ENCODE measurements at regions not wholly inside any gene's neighbourhood (a gene's known extent, or its start where the extent isn't known, plus 50 kb on each side); places are given as distances from the start of the nearest gene placed in this dataset.

DNA sequence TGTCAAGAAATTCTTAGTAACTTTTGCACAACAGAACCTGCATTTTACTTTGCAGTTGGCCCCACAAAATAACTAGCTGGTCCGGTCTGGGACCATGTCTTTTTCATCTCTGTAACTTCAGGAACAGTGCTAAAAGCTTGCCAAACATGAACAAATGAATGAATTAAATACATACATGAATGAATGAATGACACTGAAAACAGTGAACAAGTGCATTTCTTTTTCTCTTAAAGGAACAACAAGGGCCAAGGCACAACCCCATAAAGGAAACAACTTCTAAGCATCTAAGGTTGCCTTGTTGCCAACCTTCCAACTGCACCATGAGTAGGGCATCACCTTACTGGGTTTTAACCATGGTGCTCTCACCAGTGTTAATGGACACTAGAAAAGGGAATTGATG is 534.4 kb upstream of the PKN2 start:
- DNase-seq (ENCODE audit: insufficient read length, low spot score) (no peak), FAIRE-seq (no peak)
- TF ChIP-seq PAX5 (IDR thresholded peaks at IDR 0.05; ENCODE audit: insufficient read depth, low read length, severe bottlenecking) = no peak
- no peak for TF ChIP-seq TAF1 (IDR thresholded peaks at IDR 0.05; ENCODE audit: low read depth, low read length)
- TF ChIP-seq POLR2AphosphoS5 (IDR thresholded peaks at IDR 0.05; ENCODE audit: low read depth, low read length) = no peak
- TF ChIP-seq POLR2A (IDR thresholded peaks at IDR 0.05; ENCODE audit: low read depth, low read length) = no peak
- TF ChIP-seq SPI1 (IDR thresholded peaks at IDR 0.05; ENCODE audit: low read depth, low read length) = no peak
- no peak for TF ChIP-seq POU2F2 (IDR thresholded peaks at IDR 0.05; ENCODE audit: low read depth, low read length)

DNA sequence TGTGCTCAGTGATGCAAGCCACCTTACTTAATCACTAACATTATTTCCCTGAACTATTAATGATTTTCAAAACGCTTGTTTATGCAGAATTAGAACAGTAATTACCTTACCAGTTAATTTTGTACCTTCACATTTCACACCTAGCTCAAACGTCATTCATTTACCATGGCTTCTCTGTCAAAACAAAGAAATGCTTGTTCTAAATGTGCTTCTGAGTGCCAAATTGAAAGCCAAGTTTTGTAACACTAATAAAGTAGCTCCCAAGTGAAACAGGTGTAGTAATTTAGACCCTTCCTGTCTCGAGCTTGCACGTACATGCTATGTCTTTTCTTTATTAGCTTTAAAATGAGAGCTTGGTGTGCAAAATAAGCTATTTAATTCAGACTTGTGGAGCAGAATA is 533.7 kb upstream of the PKN2 start:
- FAIRE-seq (no peak), DNase-seq (ENCODE audit: insufficient read length, low spot score) (no peak)
- TF ChIP-seq TAF1 (IDR thresholded peaks at IDR 0.05; ENCODE audit: low read depth, low read length) = no peak
- TF ChIP-seq SPI1 (IDR thresholded peaks at IDR 0.05; ENCODE audit: low read depth, low read length) = no peak
- TF ChIP-seq POLR2AphosphoS5 (IDR thresholded peaks at IDR 0.05; ENCODE audit: low read depth, low read length) = no peak
- TF ChIP-seq PAX5 (IDR thresholded peaks at IDR 0.05; ENCODE audit: insufficient read depth, low read length, severe bottlenecking) = no peak
- no peak for TF ChIP-seq POU2F2 (IDR thresholded peaks at IDR 0.05; ENCODE audit: low read depth, low read length)
- no peak for TF ChIP-seq POLR2A (IDR thresholded peaks at IDR 0.05; ENCODE audit: low read depth, low read length)

GRCh38 chr1:88163187-88163586 is 520.9 kb upstream of the PKN2 start:
- FAIRE-seq (no peak), DNase-seq (ENCODE audit: insufficient read length, low spot score) (no peak)
- no peak for TF ChIP-seq POLR2A (IDR thresholded peaks at IDR 0.05; ENCODE audit: low read depth, low read length)
- TF ChIP-seq POLR2AphosphoS5 (IDR thresholded peaks at IDR 0.05; ENCODE audit: low read depth, low read length) = no peak
- TF ChIP-seq POU2F2 (IDR thresholded peaks at IDR 0.05; ENCODE audit: low read depth, low read length) = no peak
- no peak for TF ChIP-seq SPI1 (IDR thresholded peaks at IDR 0.05; ENCODE audit: low read depth, low read length)
- TF ChIP-seq TAF1 (IDR thresholded peaks at IDR 0.05; ENCODE audit: low read depth, low read length) = no peak
- TF ChIP-seq PAX5 (IDR thresholded peaks at IDR 0.05; ENCODE audit: insufficient read depth, low read length, severe bottlenecking) = no peak

DNA sequence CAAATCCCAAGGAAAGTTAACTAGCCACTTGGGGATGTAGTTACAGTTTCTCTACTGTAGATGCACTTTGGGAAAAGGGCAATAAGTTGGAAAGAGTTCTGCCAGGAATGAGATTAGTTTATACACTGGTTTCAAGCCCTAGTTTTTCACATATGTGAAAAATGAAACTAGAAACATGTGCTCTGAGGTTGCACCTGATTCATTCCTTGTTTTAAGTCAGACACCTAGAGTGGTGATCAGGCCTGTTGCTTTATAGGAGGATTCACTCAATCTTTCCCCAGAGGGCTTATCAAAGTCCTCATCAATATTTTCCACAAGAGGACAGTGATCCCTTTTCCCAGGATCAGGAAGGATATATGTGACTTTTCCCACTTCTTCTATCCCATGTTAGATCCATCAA is 515.9 kb upstream of the PKN2 start:
- FAIRE-seq (no peak), DNase-seq (ENCODE audit: insufficient read length, low spot score) (no peak)
- TF ChIP-seq SPI1 (IDR thresholded peaks at IDR 0.05; ENCODE audit: low read depth, low read length) = no peak

DNA sequence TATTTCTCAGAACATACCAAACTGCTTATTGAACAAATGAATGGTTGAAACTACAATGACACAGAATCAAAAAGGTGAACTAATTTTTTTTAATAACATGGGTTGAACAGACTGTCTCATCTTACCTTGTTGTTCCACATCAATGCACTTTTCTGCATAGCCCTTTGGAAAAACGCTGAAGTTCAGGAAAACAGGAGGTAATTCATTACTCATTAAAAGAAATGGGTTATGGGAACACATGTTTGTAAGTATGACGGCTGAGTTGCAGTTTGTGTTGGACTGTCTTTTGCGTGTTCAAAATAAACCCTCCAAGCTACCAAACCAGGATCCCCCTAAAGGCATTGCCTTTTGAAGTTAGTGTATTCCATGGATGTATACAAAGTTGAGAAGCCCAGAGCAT is 514.9 kb upstream of the PKN2 start:
- no peak for FAIRE-seq

DNA sequence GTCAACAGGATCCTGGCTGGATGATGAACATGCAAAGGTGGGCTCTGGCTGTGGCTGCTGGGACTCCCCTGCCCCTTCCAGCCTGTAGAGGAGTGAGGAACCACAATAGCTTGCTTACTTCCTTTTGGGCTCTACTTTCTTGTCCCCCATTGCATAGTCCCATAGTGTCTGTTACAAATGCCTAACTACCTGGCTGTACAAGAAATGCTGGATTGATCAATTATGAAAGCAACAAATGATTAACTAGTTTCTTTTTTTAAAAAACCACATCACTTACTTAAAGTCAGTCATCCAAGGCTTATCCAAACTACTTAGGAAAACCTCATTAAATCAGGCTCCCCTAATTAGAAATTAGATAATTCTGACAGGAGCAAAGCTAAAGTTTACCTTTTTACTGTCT is 514.1 kb upstream of the PKN2 start:
- DNase-seq (ENCODE audit: insufficient read length, low spot score) (no peak), FAIRE-seq (no peak)
- TF ChIP-seq TAF1 (IDR thresholded peaks at IDR 0.05; ENCODE audit: low read depth, low read length) = no peak

More for the DNA sequence above, 514.9 kb upstream of the PKN2 start:
- DNase-seq (ENCODE audit: insufficient read length, low spot score) = no peak
- TF ChIP-seq PAX5 (IDR thresholded peaks at IDR 0.05; ENCODE audit: insufficient read depth, low read length, severe bottlenecking) (no peak), POLR2AphosphoS5 (IDR thresholded peaks at IDR 0.05; ENCODE audit: low read depth, low read length) (no peak), POU2F2 (IDR thresholded peaks at IDR 0.05; ENCODE audit: low read depth, low read length) (no peak), POLR2A (IDR thresholded peaks at IDR 0.05; ENCODE audit: low read depth, low read length) (no peak), SPI1 (IDR thresholded peaks at IDR 0.05; ENCODE audit: low read depth, low read length) (no peak), TAF1 (IDR thresholded peaks at IDR 0.05; ENCODE audit: low read depth, low read length) (no peak)

GRCh38 chr1:88175120-88175630 is 508.9 kb upstream of the PKN2 start:
- no peak for TF ChIP-seq PAX5 (IDR thresholded peaks at IDR 0.05; ENCODE audit: insufficient read depth, low read length, severe bottlenecking)
- TF ChIP-seq POLR2AphosphoS5 (IDR thresholded peaks at IDR 0.05; ENCODE audit: low read depth, low read length) = no peak
- TF ChIP-seq SPI1 (IDR thresholded peaks at IDR 0.05; ENCODE audit: low read depth, low read length) = no peak
- no peak for TF ChIP-seq TAF1 (IDR thresholded peaks at IDR 0.05; ENCODE audit: low read depth, low read length)
- no peak for TF ChIP-seq POLR2A (IDR thresholded peaks at IDR 0.05; ENCODE audit: low read depth, low read length)
- no peak for TF ChIP-seq POU2F2 (IDR thresholded peaks at IDR 0.05; ENCODE audit: low read depth, low read length)
- FAIRE-seq = no peak
- DNase-seq (ENCODE audit: insufficient read length, low spot score) = no peak

DNA sequence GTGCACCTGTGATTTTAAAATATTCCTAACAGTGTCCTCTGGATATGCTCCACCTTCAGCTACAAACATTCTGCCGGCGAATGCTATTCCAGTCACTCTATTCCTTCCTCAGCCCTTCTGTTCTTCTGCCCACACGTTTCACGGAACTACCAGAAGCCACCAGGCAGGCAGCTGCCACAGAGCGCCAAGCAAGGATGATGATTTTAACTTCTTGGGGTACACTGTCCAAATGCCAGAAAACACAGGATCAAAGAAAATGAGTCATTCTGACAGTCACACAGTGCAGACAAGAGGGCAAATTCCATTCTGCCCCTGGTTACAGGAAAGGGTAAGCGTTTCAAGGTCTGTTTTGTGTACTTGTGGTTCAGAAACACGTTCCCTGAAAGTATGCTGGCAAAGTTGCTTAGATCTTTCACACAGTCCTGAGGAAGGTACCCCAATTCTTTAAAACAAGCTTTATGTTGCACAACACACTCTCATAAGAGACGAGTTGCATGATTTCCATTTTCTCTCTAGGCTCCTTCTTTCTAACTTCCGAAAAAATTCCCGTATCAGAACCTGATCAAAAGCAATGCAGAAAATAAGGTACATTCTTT is 508.3 kb upstream of the PKN2 start:
- DNase-seq (ENCODE audit: insufficient read length, low spot score) (no peak), FAIRE-seq (no peak)
- no peak for TF ChIP-seq SPI1 (IDR thresholded peaks at IDR 0.05; ENCODE audit: low read depth, low read length)
- no peak for TF ChIP-seq TAF1 (IDR thresholded peaks at IDR 0.05; ENCODE audit: low read depth, low read length)
- no peak for TF ChIP-seq PAX5 (IDR thresholded peaks at IDR 0.05; ENCODE audit: insufficient read depth, low read length, severe bottlenecking)
- TF ChIP-seq POLR2A (IDR thresholded peaks at IDR 0.05; ENCODE audit: low read depth, low read length) = no peak
- TF ChIP-seq POLR2AphosphoS5 (IDR thresholded peaks at IDR 0.05; ENCODE audit: low read depth, low read length) = no peak
- no peak for TF ChIP-seq POU2F2 (IDR thresholded peaks at IDR 0.05; ENCODE audit: low read depth, low read length)

DNA sequence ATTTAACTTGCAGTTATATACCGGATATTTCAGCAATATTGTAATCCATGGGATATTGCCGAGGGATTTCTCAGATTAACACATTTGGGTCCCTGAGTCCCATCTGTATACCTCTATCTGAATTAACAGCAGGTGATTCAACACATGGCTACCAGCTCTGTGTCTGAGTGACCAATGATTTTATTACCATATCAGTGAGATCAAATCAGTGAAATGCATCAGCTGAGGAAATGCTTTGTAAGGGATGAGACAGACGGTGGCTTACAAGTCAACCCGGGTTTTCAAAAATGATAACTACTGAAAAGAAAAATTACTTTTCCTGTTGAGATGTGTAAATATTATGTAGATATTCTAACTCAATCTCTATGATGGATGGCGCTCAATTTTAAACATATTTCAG is 504.1 kb upstream of the PKN2 start:
- FAIRE-seq = no peak
- TF ChIP-seq POLR2AphosphoS5 (IDR thresholded peaks at IDR 0.05; ENCODE audit: low read depth, low read length) = no peak
- TF ChIP-seq PAX5 (IDR thresholded peaks at IDR 0.05; ENCODE audit: insufficient read depth, low read length, severe bottlenecking) = no peak
- TF ChIP-seq POU2F2 (IDR thresholded peaks at IDR 0.05; ENCODE audit: low read depth, low read length) = no peak
- no peak for TF ChIP-seq TAF1 (IDR thresholded peaks at IDR 0.05; ENCODE audit: low read depth, low read length)
- TF ChIP-seq SPI1 (IDR thresholded peaks at IDR 0.05; ENCODE audit: low read depth, low read length) = no peak
- no peak for TF ChIP-seq POLR2A (IDR thresholded peaks at IDR 0.05; ENCODE audit: low read depth, low read length)
- no peak for DNase-seq (ENCODE audit: insufficient read length, low spot score)

DNA sequence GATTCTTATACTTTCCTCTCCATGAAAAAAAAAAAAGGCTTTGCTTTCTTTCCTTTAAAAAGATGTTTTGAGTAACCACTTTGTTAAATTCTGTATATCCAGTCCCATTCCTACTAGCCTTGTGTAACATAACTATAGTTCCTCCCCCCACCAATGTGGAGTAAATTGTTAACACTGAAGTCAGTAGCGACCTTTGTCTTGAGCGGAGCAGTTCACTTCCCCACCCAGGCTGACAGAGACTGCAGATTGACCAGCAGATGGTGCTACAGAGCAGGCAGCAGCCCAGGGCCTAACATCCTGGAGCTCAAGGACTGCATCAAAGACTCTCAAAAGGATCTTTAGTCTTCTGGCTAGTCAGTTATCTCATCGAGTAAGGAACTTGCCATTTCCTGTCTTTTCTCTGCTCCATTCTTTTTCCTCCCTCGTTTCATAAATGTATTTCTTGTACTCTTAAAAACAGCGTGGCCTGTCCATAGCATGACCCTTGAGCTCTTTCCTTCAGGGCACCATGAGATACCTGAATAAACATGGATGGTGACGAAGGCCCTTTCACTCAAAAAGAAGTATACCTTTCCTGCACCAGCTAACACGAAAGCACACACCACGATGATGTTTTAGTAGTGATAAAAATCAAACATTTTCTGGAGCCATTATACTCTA is 503.5 kb upstream of the PKN2 start:
- TF ChIP-seq PAX5 (IDR thresholded peaks at IDR 0.05; ENCODE audit: insufficient read depth, low read length, severe bottlenecking) (no peak), TAF1 (IDR thresholded peaks at IDR 0.05; ENCODE audit: low read depth, low read length) (no peak), POLR2A (IDR thresholded peaks at IDR 0.05; ENCODE audit: low read depth, low read length) (no peak), SPI1 (IDR thresholded peaks at IDR 0.05; ENCODE audit: low read depth, low read length) (peak; percentile 72), POLR2AphosphoS5 (IDR thresholded peaks at IDR 0.05; ENCODE audit: low read depth, low read length) (no peak), POU2F2 (IDR thresholded peaks at IDR 0.05; ENCODE audit: low read depth, low read length) (0 out of 2 replicates have a peak, but pooled peaks have one; percentile 15)
- FAIRE-seq = peak; percentile 89
- DNase-seq (ENCODE audit: insufficient read length, low spot score) = peak; percentile 15
